K562 (cell line): ENCODE measurements at regions not wholly inside any gene's neighbourhood (a gene's known extent, or its start where the extent isn't known, plus 50 kb on each side); places are given as distances from the start of the nearest gene placed in this dataset.
A peak's percentile ranks its signal among the peaks of the same experiment; 100 is the strongest.

Experiments used
- ATAC-seq: fragments of 200-7000 bp; cut with Tn5 transposase; 3 replicates; pipeline ENCODE4 v1.9.1; 2020; ENCODE audit warnings: moderate library complexity
- BruUV-seq: library from RNA; stranded (reverse); fragments of 400-500 nt; replicated peaks from 2 replicates; lab custom pipeline; 2021; lab: Mats Ljungman, UMichigan
- CTCF ChIA-PET: fragments of 300-600 bp; formaldehyde crosslinking; extraction: SDS; loops from one replicate; lab custom pipeline; 2021; ENCODE audit warnings: low intra/inter-chr PET ratio; lab: Yijun Ruan, JAX
- POLR2A ChIA-PET: fragments of 300-600, 350-650 bp; sonication (Branson Sonifier 250); formaldehyde crosslinking; extraction: SDS; loops from one replicate; lab custom pipeline; 2021; ENCODE audit warnings: antibody characterized with exemption, inconsistent platforms; lab: Yijun Ruan, JAX
- DNase-seq, 4 experiments: peaks; one replicate each; pipeline versions ENCODE4 v3.0.0 to v3.0.0-alpha.2; 2011 to 2018; ENCODE audit warnings: low spot score in 3 of 4, mixed read lengths in 3 of 4; ENCODE audit errors: extremely low read depth in 1 of 4
- FAIRE-seq: peaks from 2 replicates; lab custom pipeline; 2011; peaks lifted over from hg19 to GRCh38; lab: Jason Lieb, UNC
- H2AFZ ChIP-seq: 2 replicates; pipeline ENCODE4 v1.6.0; 2011; ENCODE audit warnings: low read depth, low read length, control low read depth, inconsistent platforms
- H3K27ac ChIP-seq: fragments of 200-600 bp; 3 replicates; pipeline ENCODE4 v1.8.0; 2011; ENCODE audit warnings: low read depth, mild to moderate bottlenecking, control low read depth, inconsistent platforms, low read length, moderate library complexity, mixed read lengths; ENCODE audit errors: extremely low read depth
- H3K27me3 ChIP-seq, 2 experiments: fragments of 300-600 bp in 1 of 2; 2 replicates in 1 of 2; 3 replicates in 1 of 2; pipeline versions ENCODE4 v1.6.0 to v1.8.0; 2011; ENCODE audit warnings: inconsistent platforms in 2 of 2, low read length in 2 of 2, mild to moderate bottlenecking in 1 of 2, mixed read lengths in 1 of 2, moderate library complexity in 1 of 2; ENCODE audit not compliant: control insufficient read depth in 2 of 2, insufficient read depth in 2 of 2
- H3K36me3 ChIP-seq: fragments of 300-600 bp; 3 replicates; pipeline ENCODE4 v1.8.0; 2011; ENCODE audit warnings: mild to moderate bottlenecking, low read length, inconsistent platforms; ENCODE audit not compliant: control insufficient read depth, insufficient read depth
- H3K4me1 ChIP-seq, 2 experiments: fragments of 200-600 bp in 1 of 2; replicated peaks in 1 of 2; 2 replicates in 1 of 2; 3 replicates in 1 of 2; pipeline versions ENCODE4 v1.5.1 to v1.8.0; 2011; ENCODE audit warnings: inconsistent platforms in 2 of 2, low read length in 2 of 2, mild to moderate bottlenecking in 1 of 2, mixed read lengths in 1 of 2, moderate library complexity in 1 of 2; ENCODE audit not compliant: control insufficient read depth in 2 of 2, insufficient read depth in 2 of 2
- H3K4me2 ChIP-seq: 2 replicates; pipeline ENCODE4 v1.6.1; 2011; ENCODE audit warnings: low read length, control low read depth, inconsistent platforms, mixed read lengths; ENCODE audit not compliant: insufficient read depth
- H3K4me3 ChIP-seq: fragments of 200-600 bp; sonication (generic), shearing (Covaris generic); 2 replicates; pipeline ENCODE4 v1.5.1; 2016; ENCODE audit warnings: control low read depth, inconsistent platforms
- H3K79me2 ChIP-seq: fragments of 200-600 bp; 3 replicates; pipeline ENCODE4 v1.8.0; 2011; ENCODE audit warnings: low read length, inconsistent platforms; ENCODE audit not compliant: control insufficient read depth, insufficient read depth
- H3K9ac ChIP-seq, 2 experiments: 2 replicates each; pipeline versions ENCODE4 v1.6.0 to v1.6.1; 2011; ENCODE audit warnings: low read depth in 2 of 2, low read length in 2 of 2, control low read depth in 1 of 2, inconsistent platforms in 1 of 2, mild to moderate bottlenecking in 1 of 2, mixed read lengths in 1 of 2; ENCODE audit not compliant: insufficient read depth in 1 of 2
- H3K9me1 ChIP-seq: one replicate; pipeline ENCODE4 v1.6.0; 2011; ENCODE audit warnings: inconsistent platforms, mild to moderate bottlenecking, low read length, moderate library complexity; ENCODE audit not compliant: control insufficient read depth, insufficient read depth
- H3K9me3 ChIP-seq: replicated peaks from 2 replicates; pipeline ENCODE4 v1.5.1; 2011; ENCODE audit warnings: low read depth, low read length, inconsistent platforms; ENCODE audit not compliant: control insufficient read depth, insufficient read depth
- H4K20me1 ChIP-seq: replicated peaks from 2 replicates; pipeline ENCODE4 v1.6.1; 2011; ENCODE audit warnings: low read length, inconsistent platforms, mixed read lengths; ENCODE audit not compliant: control insufficient read depth, insufficient read depth
- CBX1 ChIP-seq: sonication (generic); IDR thresholded peaks from 2 replicates; pipeline ENCODE4 v1.6.1; 2016; ENCODE audit warnings: antibody characterized with exemption, low read depth, mild to moderate bottlenecking
- E2F3 ChIP-seq: fragments of 250-450 bp; sonication (Bioruptor Pico); IDR thresholded peaks from 2 replicates; pipeline ENCODE4 v1.4.0; 2020; ENCODE audit warnings: mild to moderate bottlenecking
- EP400 ChIP-seq: fragments of 450-650 bp; IDR thresholded peaks from 2 replicates; pipeline ENCODE4 v1.6.1; 2017; ENCODE audit warnings: antibody characterized with exemption, mild to moderate bottlenecking, moderate library complexity
- MCM7 ChIP-seq, 2 experiments: fragments of 450-650 bp; IDR thresholded peaks; 2 replicates each; pipeline ENCODE4 v1.6.1; 2016 to 2018
- POLR2A ChIP-seq: fragments of 450-650 bp; conservative IDR thresholded peaks from 2 replicates; pipeline ENCODE4 v1.6.1; 2016
- POU5F1 ChIP-seq: fragments of 150-350 bp; IDR thresholded peaks from 2 replicates; pipeline ENCODE4 v1.6.1; 2014; ENCODE audit warnings: borderline replicate concordance, low read length, low read depth, mild to moderate bottlenecking; ENCODE audit not compliant: partially characterized antibody
- TCF3 ChIP-seq: sonication (generic); formaldehyde crosslinking; IDR thresholded peaks from 2 replicates; pipeline ENCODE4 v1.4.0; 2020; ENCODE audit warnings: mild to moderate bottlenecking, missing genetic modification reagents
- ZNF561 ChIP-seq: fragments of 450-650 bp; formaldehyde crosslinking; conservative IDR thresholded peaks from 2 replicates; pipeline ENCODE4 v1.4.0; 2020; ENCODE audit warnings: mild to moderate bottlenecking, moderate library complexity
- WGBS: fragments of 100-300 bp; shearing (Covaris generic); methylation state at CpG from one replicate; pipeline ENCODE4 v1.1.6; 2016; ENCODE audit warnings: low coverage, mixed read lengths; ENCODE audit not compliant: insufficient coverage; ENCODE audit errors: missing lambda C conversion rate; 5-methylcytosine and 5-hydroxymethylcytosine counted together
- in situ Hi-C: fragments of 300-500 bp; cut with MboI; formaldehyde crosslinking; loops from 4 replicates; pipeline ENCODE4 v1.15.0; 2018; ENCODE audit warnings: inconsistent platforms, mixed read lengths
- intact Hi-C: fragments of 100-400 bp; cut with micrococcal nuclease; formaldehyde crosslinking; loops from 2 replicates; pipeline ENCODE4 v1.14.2; 2022
- TF ChIP-seq, protein P1 (sequence below): sonication (generic); formaldehyde crosslinking; IDR thresholded peaks from 2 replicates; pipeline ENCODE4 v1.8.0; 2022; ENCODE audit warnings: mild to moderate bottlenecking, missing genetic modification reagents
- TF ChIP-seq, protein P2 (sequence below): sonication (generic); formaldehyde crosslinking; IDR thresholded peaks from 2 replicates; pipeline ENCODE4 v1.8.0; 2022; ENCODE audit warnings: mild to moderate bottlenecking, missing genetic modification reagents, borderline replicate concordance
- TF ChIP-seq, protein P3 (sequence below), 2 experiments: fragments of 450-650 bp in 1 of 2; sonication (generic) in 1 of 2; formaldehyde crosslinking in 1 of 2; IDR thresholded peaks; 2 replicates each; pipeline versions ENCODE4 v1.7.1 to v1.9.0; 2016 to 2022; ENCODE audit warnings: inconsistent platforms in 1 of 2, mild to moderate bottlenecking in 1 of 2, missing genetic modification reagents in 1 of 2

DNA sequence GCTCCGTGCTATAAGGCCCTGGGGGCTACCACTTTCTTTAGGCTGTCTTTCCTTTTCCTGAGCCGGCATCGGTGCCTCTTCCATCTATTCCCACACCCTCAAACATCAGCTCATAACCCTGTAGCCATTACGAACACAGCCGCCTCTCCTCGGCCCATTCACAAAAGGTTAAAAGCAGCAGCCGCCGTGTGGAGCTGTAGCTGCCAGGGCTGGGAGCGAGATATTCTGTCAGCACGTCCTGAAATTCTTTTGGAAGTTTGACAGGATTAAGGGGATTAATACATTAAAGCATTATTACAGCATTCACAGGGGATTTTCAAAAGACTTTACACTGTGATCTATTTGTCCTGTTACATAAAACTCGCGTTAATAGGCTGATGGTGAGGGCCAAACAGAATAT is 428.2 kb downstream of the CDK5RAP2 start (continued):
- TF ChIP-seq, protein P1, sequence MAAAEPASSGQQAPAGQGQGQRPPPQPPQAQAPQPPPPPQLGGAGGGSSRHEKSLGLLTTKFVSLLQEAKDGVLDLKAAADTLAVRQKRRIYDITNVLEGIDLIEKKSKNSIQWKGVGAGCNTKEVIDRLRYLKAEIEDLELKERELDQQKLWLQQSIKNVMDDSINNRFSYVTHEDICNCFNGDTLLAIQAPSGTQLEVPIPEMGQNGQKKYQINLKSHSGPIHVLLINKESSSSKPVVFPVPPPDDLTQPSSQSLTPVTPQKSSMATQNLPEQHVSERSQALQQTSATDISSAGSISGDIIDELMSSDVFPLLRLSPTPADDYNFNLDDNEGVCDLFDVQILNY (CRISPR knock-in tag), result no peak
- TF ChIP-seq EP400 (no peak), POU5F1 (no peak), TCF3 (CRISPR knock-in tag) (no peak)
- TF ChIP-seq, protein P2, sequence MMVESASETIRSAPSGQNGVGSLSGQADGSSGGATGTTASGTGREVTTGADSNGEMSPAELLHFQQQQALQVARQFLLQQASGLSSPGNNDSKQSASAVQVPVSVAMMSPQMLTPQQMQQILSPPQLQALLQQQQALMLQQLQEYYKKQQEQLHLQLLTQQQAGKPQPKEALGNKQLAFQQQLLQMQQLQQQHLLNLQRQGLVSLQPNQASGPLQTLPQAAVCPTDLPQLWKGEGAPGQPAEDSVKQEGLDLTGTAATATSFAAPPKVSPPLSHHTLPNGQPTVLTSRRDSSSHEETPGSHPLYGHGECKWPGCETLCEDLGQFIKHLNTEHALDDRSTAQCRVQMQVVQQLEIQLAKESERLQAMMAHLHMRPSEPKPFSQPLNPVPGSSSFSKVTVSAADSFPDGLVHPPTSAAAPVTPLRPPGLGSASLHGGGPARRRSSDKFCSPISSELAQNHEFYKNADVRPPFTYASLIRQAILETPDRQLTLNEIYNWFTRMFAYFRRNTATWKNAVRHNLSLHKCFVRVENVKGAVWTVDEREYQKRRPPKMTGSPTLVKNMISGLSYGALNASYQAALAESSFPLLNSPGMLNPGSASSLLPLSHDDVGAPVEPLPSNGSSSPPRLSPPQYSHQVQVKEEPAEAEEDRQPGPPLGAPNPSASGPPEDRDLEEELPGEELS (CRISPR knock-in tag), result no peak
- TF ChIP-seq, all 486 proteins: peak for 0

DNA sequence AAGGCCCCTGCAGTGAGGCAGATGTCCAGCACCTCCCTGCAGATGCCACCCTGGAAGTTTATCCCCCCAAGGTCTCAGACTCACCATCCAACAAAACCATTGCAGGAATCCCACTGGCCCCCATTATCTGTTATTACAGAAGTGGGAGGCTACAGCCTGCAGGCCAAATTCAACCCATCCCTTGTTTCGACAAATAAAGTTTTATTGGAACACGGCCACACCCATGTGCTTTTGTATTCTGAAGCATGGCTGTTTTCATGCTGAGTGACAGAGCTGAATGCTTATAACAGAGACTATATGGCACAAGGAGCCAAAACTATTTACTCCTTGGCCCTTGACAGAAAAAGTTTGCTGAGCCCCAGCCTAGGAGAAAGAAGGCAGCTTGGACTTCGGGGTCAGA is 428.8 kb downstream of the CDK5RAP2 start:
- WGBS, result 0% methylated on average over 3 of the region's 3 CpGs
- Histone ChIP-seq H3K9me1 (no peaks in the 10 kb centered on the region), H3K9me3 (no peaks in the 10 kb centered on the region), H3K27me3 (no peaks in the 10 kb centered on the region), H3K36me3 (no peaks in the 10 kb centered on the region), H3K4me2 (no peak overlapping the region), H4K20me1 (no peaks in the 10 kb centered on the region), H3K4me3 (no peak overlapping the region), H3K79me2 (no peaks in the 10 kb centered on the region), H3K27ac (no peak overlapping the region), H2AFZ (no peak overlapping the region), H3K9ac (no peak overlapping the region), H3K4me1 (no peaks in the 10 kb centered on the region)
- DNase-seq (no peak), ATAC-seq (no peak), FAIRE-seq (no peak)
- in situ Hi-C loops (no loop called here), intact Hi-C loops (no loop called here)
- ChIA-PET CTCF (no interaction called here), POLR2A (no interaction called here)
- BruUV-seq, result no TSS peak
- TF ChIP-seq MCM7 (IDR thresholded peaks at IDR 0.05), result no peak
- TF ChIP-seq, protein P3, sequence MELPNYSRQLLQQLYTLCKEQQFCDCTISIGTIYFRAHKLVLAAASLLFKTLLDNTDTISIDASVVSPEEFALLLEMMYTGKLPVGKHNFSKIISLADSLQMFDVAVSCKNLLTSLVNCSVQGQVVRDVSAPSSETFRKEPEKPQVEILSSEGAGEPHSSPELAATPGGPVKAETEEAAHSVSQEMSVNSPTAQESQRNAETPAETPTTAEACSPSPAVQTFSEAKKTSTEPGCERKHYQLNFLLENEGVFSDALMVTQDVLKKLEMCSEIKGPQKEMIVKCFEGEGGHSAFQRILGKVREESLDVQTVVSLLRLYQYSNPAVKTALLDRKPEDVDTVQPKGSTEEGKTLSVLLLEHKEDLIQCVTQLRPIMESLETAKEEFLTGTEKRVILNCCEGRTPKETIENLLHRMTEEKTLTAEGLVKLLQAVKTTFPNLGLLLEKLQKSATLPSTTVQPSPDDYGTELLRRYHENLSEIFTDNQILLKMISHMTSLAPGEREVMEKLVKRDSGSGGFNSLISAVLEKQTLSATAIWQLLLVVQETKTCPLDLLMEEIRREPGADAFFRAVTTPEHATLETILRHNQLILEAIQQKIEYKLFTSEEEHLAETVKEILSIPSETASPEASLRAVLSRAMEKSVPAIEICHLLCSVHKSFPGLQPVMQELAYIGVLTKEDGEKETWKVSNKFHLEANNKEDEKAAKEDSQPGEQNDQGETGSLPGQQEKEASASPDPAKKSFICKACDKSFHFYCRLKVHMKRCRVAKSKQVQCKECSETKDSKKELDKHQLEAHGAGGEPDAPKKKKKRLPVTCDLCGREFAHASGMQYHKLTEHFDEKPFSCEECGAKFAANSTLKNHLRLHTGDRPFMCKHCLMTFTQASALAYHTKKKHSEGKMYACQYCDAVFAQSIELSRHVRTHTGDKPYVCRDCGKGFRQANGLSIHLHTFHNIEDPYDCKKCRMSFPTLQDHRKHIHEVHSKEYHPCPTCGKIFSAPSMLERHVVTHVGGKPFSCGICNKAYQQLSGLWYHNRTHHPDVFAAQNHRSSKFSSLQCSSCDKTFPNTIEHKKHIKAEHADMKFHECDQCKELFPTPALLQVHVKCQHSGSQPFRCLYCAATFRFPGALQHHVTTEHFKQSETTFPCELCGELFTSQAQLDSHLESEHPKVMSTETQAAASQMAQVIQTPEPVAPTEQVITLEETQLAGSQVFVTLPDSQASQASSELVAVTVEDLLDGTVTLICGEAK (IDR thresholded peaks at IDR 0.05), result peak; percentile 87
- TF ChIP-seq, protein P3 (CRISPR knock-in tag; IDR thresholded peaks at IDR 0.05), result no peak
- no peak for TF ChIP-seq E2F3 (CRISPR knock-in tag)
- no peak for TF ChIP-seq ZNF561 (CRISPR knock-in tag)
- TF ChIP-seq CBX1, result no peak
- no peak for TF ChIP-seq POLR2A
